ENCODE measurements at regions not wholly inside any gene's neighbourhood (a gene's known extent, or its start where the extent isn't known, plus 50 kb on each side); places are given as distances from the start of the nearest gene placed in this dataset.
"Not testable (repeated sequence)": the region's sequence is repeated elsewhere in the genome, so short reads cannot be mapped to it uniquely, and the experiment has no call there.

- ATAC-seq (no peak), DNase-seq (ENCODE audit: low spot score) (no peak)
Measured at GRCh38 chr5:67669916-67670315, 473.3 kb upstream of the CD180 start.

GRCh38 chr5:67660149-67660548 is 463.6 kb upstream of the CD180 start:
- DNase-seq (ENCODE audit: low spot score) (no peak), ATAC-seq (no peak)

- DNase-seq (ENCODE audit: low spot score) (no peak), ATAC-seq (no peak)
Measured at GRCh38 chr5:67659288-67659687, 462.7 kb upstream of the CD180 start.

- no peak for ATAC-seq
- DNase-seq (ENCODE audit: low spot score), result no peak
Measured at GRCh38 chr5:67657055-67657454, 460.5 kb upstream of the CD180 start.

- ATAC-seq, result no peak
- DNase-seq (ENCODE audit: low spot score), result no peak
Measured at GRCh38 chr5:67652201-67652600, 455.6 kb upstream of the CD180 start.

GRCh38 chr5:67651180-67651579 is 454.6 kb upstream of the CD180 start:
- DNase-seq (ENCODE audit: low spot score) (no peak), ATAC-seq (no peak)

- ATAC-seq (peak; percentile 65), DNase-seq (ENCODE audit: low spot score) (peak; percentile 50)
Measured at GRCh38 chr5:67648201-67648671, 451.6 kb upstream of the CD180 start.

GRCh38 chr5:67647772-67648171 is 451.2 kb upstream of the CD180 start:
- no peak for ATAC-seq

GRCh38 chr5:67644221-67644920 is 447.8 kb upstream of the CD180 start:
- DNase-seq (ENCODE audit: low spot score) (no peak), ATAC-seq (no peak)

More at GRCh38 chr5:67647772-67648171, 451.2 kb upstream of the CD180 start:
- DNase-seq (ENCODE audit: low spot score), result no peak

GRCh38 chr5:67643536-67643935 is 446.9 kb upstream of the CD180 start:
- DNase-seq (ENCODE audit: low spot score), result no peak
- no peak for ATAC-seq

GRCh38 chr5:67639976-67640375 is 443.4 kb upstream of the CD180 start:
- DNase-seq (ENCODE audit: low spot score), result no peak
- ATAC-seq, result no peak

- ATAC-seq (no peak), DNase-seq (ENCODE audit: low spot score) (no peak)
Measured at GRCh38 chr5:67639313-67639712, 442.7 kb upstream of the CD180 start.

- DNase-seq (ENCODE audit: low spot score) (no peak), ATAC-seq (no peak)
Measured at GRCh38 chr5:67636850-67637524, 440.4 kb upstream of the CD180 start.

- DNase-seq (ENCODE audit: low spot score) (peak; percentile 54), ATAC-seq (peak; percentile 91)
Measured at GRCh38 chr5:67636091-67636490, 439.5 kb upstream of the CD180 start.

- DNase-seq (ENCODE audit: low spot score); ATAC-seq: not testable (repeated sequence)
Measured at GRCh38 chr5:67627079-67627478, 430.5 kb upstream of the CD180 start.

- DNase-seq (ENCODE audit: low spot score) (no peak), ATAC-seq (no peak)
Measured at GRCh38 chr5:67623078-67623477, 426.5 kb upstream of the CD180 start.

- no peak for DNase-seq (ENCODE audit: low spot score)
- ATAC-seq, result no peak
Measured at GRCh38 chr5:67620424-67621397, 424.1 kb upstream of the CD180 start.

- ATAC-seq, result no peak
- no peak for DNase-seq (ENCODE audit: low spot score)
Measured at GRCh38 chr5:67619636-67620035, 423.0 kb upstream of the CD180 start.

GRCh38 chr5:67619235-67619634 is 422.6 kb upstream of the CD180 start:
- no peak for DNase-seq (ENCODE audit: low spot score)
- no peak for ATAC-seq

- no peak for DNase-seq (ENCODE audit: low spot score)
- no peak for ATAC-seq
Measured at GRCh38 chr5:67617051-67617450, 420.5 kb upstream of the CD180 start.

- no peak for ATAC-seq
- DNase-seq (ENCODE audit: low spot score), result no peak
Measured at GRCh38 chr5:67612961-67613360, 416.4 kb upstream of the CD180 start.
